ENCODE measurements at regions not wholly inside any gene's neighbourhood (a gene's known extent, or its start where the extent isn't known, plus 50 kb on each side); places are given as distances from the start of the nearest gene placed in this dataset.

DNA sequence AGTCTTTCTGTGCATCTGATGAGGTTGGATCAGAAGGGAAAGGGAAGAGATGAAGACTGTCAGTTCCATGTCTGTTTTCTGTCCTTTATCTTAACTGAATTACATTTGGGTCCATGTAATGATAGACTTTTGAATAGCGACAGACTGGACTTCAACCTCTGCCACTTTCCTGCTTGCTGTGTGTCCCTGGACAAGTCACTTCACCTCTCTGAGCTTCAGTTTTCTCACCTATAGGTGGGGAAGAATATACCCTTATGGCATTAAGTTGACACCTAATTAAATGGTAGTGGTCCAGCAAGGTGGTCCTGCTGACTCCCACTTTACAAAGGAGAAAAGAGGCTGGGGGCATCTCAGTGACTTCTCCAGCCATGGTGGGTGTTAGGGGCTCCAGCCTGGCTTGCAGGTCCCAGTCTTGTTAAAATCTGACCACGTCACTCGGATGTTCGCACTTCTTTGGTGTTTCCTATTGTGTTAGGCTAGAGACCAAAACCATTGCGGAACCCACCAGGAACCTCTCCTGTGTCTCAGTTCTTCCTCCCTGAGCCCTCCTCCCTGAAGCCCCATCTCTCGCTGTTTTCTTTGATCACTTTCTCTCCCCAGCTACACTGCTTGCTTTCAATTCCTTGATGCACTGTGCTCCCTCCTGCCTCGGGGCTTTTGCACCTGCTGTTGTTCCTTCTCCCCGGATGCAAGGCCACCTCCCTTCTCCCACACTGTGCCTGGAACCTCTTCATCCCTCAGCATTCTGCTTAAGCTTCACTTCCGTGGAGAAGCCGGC, 256.5 kb downstream of the NSG2 start:
- TF ChIP-seq NR2F2 (IDR thresholded peaks at IDR 0.05) (no peak), TAF1 (conservative IDR thresholded peaks at IDR 0.05) (no peak), RXRA (IDR thresholded peaks at IDR 0.05) (no peak), GABPA (IDR thresholded peaks at IDR 0.05 in 1 of 2, conservative IDR thresholded peaks at IDR 0.05 in 1 of 2) (no peak), HNF4G (IDR thresholded peaks at IDR 0.05) (no peak), EGR1 (IDR thresholded peaks at IDR 0.05; ENCODE audit: low read depth in 2 of 2) (no peak), FOXA1 (IDR thresholded peaks at IDR 0.05) (no peak), RAD21 (IDR thresholded peaks at IDR 0.05) (no peak), HNF4A (conservative IDR thresholded peaks at IDR 0.05) (no peak), YY1 (IDR thresholded peaks at IDR 0.05) (no peak)
- TF ChIP-seq, protein P1, sequence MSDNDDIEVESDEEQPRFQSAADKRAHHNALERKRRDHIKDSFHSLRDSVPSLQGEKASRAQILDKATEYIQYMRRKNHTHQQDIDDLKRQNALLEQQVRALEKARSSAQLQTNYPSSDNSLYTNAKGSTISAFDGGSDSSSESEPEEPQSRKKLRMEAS (IDR thresholded peaks at IDR 0.05): no peak
- TF ChIP-seq, protein P2, sequence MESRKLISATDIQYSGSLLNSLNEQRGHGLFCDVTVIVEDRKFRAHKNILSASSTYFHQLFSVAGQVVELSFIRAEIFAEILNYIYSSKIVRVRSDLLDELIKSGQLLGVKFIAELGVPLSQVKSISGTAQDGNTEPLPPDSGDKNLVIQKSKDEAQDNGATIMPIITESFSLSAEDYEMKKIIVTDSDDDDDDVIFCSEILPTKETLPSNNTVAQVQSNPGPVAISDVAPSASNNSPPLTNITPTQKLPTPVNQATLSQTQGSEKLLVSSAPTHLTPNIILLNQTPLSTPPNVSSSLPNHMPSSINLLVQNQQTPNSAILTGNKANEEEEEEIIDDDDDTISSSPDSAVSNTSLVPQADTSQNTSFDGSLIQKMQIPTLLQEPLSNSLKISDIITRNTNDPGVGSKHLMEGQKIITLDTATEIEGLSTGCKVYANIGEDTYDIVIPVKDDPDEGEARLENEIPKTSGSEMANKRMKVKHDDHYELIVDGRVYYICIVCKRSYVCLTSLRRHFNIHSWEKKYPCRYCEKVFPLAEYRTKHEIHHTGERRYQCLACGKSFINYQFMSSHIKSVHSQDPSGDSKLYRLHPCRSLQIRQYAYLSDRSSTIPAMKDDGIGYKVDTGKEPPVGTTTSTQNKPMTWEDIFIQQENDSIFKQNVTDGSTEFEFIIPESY (IDR thresholded peaks at IDR 0.05): no peak
- TF ChIP-seq, protein P3, sequence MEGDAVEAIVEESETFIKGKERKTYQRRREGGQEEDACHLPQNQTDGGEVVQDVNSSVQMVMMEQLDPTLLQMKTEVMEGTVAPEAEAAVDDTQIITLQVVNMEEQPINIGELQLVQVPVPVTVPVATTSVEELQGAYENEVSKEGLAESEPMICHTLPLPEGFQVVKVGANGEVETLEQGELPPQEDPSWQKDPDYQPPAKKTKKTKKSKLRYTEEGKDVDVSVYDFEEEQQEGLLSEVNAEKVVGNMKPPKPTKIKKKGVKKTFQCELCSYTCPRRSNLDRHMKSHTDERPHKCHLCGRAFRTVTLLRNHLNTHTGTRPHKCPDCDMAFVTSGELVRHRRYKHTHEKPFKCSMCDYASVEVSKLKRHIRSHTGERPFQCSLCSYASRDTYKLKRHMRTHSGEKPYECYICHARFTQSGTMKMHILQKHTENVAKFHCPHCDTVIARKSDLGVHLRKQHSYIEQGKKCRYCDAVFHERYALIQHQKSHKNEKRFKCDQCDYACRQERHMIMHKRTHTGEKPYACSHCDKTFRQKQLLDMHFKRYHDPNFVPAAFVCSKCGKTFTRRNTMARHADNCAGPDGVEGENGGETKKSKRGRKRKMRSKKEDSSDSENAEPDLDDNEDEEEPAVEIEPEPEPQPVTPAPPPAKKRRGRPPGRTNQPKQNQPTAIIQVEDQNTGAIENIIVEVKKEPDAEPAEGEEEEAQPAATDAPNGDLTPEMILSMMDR (IDR thresholded peaks at IDR 0.05; ENCODE audit: low read depth, low read length, missing input control): no peak
- TF ChIP-seq, protein P4, sequence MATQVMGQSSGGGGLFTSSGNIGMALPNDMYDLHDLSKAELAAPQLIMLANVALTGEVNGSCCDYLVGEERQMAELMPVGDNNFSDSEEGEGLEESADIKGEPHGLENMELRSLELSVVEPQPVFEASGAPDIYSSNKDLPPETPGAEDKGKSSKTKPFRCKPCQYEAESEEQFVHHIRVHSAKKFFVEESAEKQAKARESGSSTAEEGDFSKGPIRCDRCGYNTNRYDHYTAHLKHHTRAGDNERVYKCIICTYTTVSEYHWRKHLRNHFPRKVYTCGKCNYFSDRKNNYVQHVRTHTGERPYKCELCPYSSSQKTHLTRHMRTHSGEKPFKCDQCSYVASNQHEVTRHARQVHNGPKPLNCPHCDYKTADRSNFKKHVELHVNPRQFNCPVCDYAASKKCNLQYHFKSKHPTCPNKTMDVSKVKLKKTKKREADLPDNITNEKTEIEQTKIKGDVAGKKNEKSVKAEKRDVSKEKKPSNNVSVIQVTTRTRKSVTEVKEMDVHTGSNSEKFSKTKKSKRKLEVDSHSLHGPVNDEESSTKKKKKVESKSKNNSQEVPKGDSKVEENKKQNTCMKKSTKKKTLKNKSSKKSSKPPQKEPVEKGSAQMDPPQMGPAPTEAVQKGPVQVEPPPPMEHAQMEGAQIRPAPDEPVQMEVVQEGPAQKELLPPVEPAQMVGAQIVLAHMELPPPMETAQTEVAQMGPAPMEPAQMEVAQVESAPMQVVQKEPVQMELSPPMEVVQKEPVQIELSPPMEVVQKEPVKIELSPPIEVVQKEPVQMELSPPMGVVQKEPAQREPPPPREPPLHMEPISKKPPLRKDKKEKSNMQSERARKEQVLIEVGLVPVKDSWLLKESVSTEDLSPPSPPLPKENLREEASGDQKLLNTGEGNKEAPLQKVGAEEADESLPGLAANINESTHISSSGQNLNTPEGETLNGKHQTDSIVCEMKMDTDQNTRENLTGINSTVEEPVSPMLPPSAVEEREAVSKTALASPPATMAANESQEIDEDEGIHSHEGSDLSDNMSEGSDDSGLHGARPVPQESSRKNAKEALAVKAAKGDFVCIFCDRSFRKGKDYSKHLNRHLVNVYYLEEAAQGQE (IDR thresholded peaks at IDR 0.05): no peak
- TF ChIP-seq, protein P5, sequence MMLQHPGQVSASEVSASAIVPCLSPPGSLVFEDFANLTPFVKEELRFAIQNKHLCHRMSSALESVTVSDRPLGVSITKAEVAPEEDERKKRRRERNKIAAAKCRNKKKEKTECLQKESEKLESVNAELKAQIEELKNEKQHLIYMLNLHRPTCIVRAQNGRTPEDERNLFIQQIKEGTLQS (IDR thresholded peaks at IDR 0.05): no peak
- Histone ChIP-seq H3K4me3 (ENCODE audit: low read depth in 1 of 3, low read length in 3 of 3) (no peak overlapping the region), H3K27me3 (ENCODE audit: control insufficient read depth in 4 of 4, insufficient read depth in 4 of 4, low read length in 3 of 4) (peaks cover 0 to 4% (median 0%) of the 10 kb centered on the region in 4 donors), H3K9ac (ENCODE audit: low read depth in 1 of 2, low read length in 2 of 2) (no peak overlapping the region), H3K36me3 (ENCODE audit: control insufficient read depth in 4 of 4, insufficient read depth in 3 of 4, low read depth in 1 of 4, low read length in 3 of 4) (no peaks in the 10 kb centered on the region), H3K9me3 (ENCODE audit: control insufficient read depth in 4 of 4, low read length in 3 of 4) (no peaks in the 10 kb centered on the region), H3K4me1 (ENCODE audit: control insufficient read depth in 4 of 4, insufficient read depth in 4 of 4, low read length in 3 of 4) (no peaks in the 10 kb centered on the region), H3K27ac (ENCODE audit: low read depth in 1 of 2, low read length in 2 of 2) (no peak overlapping the region)
- WGBS: 74% methylated on average over 10 of the region's 10 CpGs
- DNase-seq (ENCODE audit: low spot score): no peak
